Ramos (cell line): ENCODE measurements at regions not wholly inside any gene's neighbourhood (a gene's known extent, or its start where the extent isn't known, plus 50 kb on each side); places are given as distances from the start of the nearest gene placed in this dataset.
"Not testable (repeated sequence)": the region's sequence is repeated elsewhere in the genome, so short reads cannot be mapped to it uniquely, and the experiment has no call there.

Experiments used
- in situ Hi-C: fragments of 300-500 bp; cut with MboI; formaldehyde crosslinking; loops from one replicate; pipeline ENCODE4 v1.14.3; 2022; ENCODE audit warnings: low sequenced_read_pairs; ENCODE audit not compliant: unreplicated experiment

DNA sequence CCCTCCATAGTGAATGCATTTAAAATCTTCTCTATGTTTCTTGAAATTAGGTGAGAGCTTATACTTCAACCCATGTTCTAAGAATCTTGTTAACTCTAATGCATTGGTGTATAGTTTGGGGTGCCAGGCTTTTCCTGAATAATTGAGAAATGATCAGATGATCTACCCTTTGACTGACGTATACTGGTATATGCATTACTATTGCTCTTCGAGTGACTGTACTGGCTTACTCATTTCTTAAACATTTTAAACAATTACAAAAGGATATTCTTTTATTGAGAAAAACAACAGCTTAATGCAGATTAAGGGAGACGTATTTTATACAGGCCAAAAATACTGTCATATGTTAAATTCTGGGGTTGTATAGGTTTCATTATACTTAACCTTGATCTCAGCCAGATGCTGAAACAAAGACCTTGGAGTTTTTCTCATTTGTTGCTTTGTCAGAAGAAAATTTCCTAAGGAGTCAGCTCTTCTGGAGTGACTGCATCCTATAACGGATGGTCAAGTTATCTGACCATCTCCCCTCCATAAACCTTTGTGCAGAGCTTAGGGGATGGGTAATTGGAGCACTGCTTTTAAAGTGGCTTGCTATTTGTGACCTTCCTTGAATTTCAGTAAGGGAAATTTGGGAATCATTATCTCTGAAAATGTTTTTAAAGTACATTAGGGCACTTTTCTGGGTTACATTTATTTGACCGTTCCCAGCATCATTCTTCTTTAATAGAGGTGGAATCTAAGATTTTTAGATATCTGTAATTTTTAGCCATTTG is 507.6 kb downstream of the PCNX1 start:
- in situ Hi-C loops: no loop called here

DNA sequence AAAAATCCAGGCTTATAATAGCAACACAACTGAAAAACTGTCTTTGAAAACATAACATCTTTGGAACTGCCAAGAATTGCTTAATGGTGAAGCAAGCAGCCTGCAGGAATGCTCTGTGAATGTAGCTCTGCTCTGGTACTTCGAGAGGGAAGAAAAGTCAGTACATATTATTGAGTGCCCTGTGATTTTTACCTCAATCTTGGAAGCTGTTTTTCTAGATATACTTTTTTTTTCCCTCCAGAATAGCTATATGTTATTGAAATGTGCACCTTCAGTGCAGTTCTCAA is 508.1 kb downstream of the PCNX1 start:
- in situ Hi-C loops: no loop called here

DNA sequence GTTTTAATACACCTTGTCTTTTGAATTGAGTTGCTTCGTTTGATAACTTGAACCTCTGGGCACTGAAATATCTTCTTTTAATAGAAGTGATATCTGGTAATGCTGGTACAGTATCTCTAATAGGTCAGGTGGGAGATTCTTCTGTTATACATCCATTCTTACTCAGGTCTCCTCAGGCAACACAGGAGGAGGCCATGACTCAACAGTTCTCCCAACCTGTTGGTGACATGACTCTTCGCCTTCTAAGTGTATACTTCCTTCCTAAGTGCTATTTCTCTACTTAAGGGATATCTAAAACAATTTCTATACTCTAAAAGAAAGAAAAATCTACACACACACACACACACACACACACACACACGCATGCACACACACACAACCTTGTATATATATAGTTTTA is 509.1 kb downstream of the PCNX1 start:
- in situ Hi-C loops: no loop called here

DNA sequence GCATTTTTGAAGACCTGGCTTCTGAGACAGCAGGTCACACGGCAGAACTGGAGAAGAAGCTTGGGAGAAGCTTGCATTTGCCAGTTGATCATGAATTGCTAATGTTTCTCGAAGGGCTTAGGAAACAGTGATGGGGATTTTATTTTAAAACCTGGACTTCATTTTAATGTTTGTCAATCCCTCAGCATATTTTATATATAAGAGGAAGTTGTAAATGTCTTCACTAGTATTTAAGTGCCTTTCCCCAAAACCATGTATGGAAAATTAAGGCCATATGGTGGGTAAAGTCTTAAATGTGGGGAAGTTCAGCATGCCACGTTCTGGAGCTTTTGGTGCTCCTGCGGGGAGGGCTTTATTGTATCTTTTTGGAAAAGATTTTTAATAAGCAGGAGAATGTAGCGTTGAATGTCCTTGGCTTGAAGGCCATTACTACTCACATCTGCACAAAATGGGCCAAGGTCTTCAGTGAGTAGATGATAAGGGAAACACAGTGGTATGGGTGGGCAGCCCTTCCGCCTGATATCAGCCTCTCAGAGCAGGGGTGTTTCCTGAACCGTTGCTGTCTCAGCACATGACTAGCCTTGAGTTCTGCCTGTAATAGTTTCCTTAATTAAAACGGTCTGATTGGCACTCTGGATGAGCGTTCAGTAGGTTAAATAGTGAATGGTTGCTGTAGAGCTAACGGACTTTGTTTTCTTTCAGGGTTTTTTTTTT is 511.4 kb downstream of the PCNX1 start:
- in situ Hi-C loops: no loop called here

DNA sequence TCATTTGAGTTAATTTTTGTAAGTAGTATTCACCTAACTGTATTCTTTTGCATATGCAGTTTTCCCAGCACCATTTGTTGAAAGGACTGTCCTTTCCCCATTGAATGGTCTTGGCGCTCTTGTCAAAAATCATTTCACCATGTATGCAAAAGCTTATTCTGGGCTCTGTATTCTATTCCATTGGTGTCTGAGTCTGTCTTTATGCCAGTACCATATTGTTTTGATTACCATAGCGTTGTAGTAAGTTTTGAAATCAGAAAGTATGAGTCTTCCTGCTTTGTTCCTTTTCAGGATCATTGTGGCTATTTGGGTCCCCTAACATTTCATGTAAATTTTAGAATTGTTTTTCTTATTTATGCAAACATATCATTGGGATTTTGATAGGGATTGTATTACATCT is 508.7 kb upstream of the RGS6 start:
- in situ Hi-C loops: no loop called here

DNA sequence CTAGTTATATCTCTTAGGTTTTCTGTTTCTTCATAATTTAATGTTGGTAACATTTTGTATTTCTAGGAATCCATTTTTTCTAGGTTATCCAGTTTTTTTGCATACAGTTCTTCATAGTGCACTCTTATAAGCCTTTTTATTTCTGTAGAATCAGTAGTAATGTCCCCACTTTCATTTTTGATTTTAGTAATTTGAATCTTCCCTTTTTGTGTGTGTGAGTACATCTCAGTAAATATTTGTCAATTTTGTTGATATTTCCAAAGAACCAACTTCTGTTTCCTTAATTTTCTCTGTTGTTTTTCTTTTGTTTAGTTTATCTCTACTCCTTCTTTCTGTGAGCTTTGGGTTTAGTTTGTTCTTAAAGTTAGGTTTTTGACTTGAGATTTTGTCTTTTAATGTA is 507.3 kb upstream of the RGS6 start:
- in situ Hi-C loops: no loop called here

DNA sequence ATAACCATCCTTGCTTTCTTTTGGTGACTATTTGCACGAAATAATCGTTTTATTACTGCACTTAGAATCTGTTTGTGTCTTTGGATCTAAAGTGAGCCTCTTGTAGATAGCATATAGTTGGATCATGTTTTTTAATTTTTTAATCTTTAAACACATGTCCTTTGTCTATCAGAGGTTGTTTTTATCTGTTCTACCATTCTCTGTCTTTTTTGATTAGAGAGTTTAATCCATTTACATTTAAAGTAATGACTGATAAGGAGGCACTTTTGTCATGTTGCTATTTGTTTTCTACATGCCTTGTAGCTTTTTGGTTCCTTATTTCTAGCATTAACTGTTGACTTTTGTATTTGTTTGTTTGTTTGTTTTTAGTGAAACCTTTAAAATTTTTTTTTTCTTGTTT is 506.2 kb upstream of the RGS6 start:
- in situ Hi-C loops: no loop called here

DNA sequence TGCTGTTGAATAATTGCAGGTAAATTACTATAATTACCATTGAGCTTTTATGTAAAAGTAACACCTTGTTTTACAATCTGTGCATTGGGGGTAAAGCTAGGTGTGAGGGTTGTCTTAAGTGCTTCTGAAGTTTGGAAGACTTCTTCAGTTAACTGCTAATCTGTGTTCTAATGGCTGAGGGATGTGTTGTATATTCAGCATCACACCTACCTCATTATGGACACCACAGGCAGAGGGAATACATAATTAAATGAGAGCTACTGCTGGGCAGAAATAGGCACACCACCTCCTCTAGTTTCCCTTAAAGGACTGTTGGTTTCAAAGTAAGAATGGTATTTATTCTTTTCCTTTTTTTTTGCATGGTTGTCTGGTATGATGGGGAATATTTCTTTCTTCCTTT is 502.3 kb upstream of the RGS6 start:
- in situ Hi-C loops: no loop called here

DNA sequence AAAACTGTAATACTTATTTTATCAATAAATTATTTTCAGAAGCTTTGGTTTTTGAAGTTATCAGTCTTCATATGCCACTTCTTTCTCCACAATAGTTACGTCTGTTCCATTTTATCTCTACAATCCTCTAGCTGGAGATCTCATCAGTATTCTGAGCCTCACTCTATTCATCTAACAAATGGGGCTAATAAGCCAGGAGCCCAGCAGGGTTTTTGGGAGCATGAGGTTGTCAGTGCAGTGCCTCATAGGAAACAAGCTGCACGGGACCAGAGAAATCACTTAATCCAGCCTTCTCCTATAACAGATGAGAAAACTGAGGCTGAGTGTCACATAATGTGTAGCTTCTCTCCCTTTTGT is 501.9 kb upstream of the RGS6 start:
- in situ Hi-C loops: no loop called here

DNA sequence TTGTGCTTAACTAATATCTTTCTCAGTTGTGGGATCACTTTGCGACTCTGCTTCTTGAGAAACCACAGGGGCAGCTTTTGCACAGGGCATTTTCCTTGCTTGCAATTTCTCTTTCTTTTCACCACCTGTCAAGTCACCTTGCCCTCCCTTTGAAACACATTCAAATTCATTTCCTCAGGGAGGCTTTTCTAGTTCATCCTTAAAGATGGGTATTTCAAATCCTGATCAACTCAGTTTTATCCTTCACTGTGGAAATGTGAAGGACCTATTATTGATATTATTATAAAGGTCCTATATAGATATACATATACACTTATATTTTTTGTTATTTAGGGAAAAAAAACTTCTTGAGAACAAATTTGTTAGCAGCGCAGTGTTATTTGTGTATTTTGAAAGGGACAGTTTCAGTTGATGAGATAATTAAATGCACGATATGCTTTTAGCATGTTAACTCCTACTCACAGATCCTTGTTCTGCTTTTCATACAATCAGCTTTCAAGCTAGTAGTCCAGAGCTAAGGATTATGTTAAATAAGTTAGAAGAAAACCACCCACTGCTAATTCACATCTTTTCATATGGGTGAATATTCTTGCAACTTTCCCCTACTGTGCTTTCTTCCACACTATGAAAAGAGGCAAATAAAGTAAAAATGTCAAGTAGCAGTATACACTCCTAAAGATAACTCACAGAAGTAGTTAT is 501.4 kb upstream of the RGS6 start:
- in situ Hi-C loops: no loop called here

DNA sequence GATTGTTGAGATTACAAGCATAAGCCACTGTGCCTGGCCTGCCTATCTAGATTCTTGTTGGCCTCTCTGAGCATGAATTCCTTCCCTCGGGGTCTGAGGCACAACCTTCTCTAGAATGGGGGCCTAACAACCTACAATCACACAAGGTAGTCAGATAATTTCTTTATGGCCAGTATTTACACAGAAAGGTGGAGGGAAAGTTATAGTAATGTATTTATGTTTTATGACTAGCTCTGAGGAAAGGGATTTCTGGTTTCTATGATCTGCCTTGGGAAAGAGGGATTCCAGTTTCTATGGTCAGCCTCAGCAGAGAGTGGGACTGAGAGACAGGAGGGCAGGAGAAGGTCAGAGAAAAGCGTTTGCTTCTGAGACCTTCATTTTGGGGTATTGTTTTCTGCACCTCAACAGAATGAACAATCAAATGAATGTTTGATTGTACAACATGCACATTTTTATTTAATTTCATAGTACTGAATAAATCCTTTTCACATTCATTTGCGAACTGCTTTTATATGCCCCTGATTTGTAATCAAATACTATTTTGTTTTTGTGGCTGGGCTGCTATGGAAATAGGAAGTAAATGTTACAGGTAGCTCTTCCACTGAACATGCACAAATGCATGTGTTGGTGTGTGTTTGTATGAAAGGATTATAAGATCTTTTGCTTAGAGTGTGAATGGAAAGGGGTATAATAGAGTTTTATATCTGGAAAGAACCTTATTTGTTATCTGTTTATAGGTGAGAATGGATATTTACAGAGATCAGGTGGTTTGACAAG is 499.7 kb upstream of the RGS6 start:
- in situ Hi-C loops: no loop called here

DNA sequence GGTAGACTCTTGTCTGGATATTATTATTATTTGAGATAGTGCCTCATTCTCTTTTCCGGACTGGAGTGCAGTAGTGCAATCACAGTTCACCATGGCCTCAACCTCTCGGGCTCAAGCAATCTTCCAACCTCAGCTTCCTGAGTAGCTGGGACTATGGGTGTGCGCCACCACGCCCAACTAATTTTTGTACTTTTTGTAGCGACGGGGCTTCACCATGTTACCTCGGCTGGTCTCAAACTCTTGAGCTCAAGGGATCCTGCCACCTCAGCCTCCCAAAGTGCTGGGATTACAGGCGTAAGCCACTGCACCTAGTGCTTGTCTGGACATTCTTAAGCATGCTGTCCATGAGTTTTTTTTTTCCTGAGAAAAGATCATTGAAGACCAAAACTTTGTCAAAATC is 498.9 kb upstream of the RGS6 start:
- in situ Hi-C loops: no loop called here

DNA sequence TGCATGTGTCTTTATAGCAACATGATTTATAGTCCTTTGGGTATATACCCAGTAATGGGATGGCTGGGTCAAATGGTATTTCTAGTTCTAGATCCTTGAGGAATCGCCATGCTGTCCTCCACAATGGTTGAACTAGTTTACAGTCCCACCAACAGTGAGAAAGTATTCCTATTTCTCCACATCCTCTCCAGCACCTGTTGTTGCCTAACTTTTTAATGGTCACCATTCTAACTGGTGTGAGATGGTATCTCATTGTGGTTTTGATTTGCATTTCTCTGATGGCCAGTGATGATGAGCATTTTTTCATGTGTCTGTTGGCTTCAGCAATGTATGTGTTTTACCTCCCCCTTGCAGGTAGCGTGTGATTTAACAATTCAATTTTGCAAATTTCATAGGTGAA is 496.6 kb upstream of the RGS6 start:
- in situ Hi-C loops: not testable (repeated sequence)

DNA sequence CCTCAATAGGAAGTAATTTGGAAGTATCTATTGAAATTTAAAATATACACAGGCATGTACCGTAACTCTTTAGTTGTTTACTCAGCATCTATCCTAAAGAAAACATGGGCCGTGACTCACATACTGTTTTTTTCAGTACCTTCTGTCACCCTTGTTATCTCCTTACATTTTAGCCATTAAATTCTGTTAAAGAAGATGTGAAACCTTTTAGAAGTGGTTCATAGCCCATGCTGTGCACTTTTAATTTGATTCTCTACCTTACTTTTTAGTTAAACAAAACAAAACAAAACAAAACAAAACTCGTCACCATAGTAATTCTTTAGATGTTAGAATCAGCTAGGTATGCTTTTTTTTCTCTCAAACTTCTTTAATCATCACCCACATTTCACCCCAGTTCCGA is 494.4 kb upstream of the RGS6 start:
- in situ Hi-C loops: no loop called here

DNA sequence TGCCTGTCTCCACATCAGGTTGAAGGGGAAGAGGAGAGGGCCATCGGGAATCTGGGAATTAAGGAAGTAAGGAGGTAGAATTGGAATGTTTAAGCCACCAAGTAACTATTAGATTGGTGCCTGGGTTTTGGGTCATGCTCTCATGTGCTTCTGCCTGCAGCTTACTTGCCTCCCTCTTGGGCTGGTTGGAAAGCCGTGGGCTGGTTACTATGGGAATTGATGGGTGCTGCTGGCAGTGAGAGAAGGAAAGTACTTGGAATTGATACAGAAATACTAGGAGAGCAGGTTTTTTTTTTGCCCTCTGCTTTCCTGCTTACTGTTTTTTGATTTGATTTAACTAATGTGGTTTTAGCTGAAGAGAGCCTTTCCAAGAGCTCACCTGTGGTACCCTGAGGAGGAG is 493.5 kb upstream of the RGS6 start:
- in situ Hi-C loops: no loop called here

DNA sequence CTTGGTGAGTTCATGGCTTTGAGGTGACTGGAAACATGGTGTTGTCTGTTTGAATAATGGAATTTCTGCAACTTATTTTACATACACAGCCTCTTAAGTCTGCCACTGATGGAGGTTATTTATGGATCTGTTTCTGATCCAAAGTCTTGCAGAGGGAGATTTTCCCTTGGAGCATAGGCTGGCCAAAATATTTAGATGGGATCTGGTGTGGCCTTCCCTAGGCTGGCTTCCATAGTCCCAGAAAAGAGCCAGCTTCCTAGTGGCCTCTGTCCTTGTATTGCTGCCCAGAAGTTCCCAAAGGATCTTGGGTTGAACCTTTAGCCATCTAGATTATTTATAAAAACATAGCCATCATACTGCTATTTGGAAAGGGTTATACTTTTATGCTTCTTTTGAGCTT is 491.1 kb upstream of the RGS6 start:
- in situ Hi-C loops: no loop called here

DNA sequence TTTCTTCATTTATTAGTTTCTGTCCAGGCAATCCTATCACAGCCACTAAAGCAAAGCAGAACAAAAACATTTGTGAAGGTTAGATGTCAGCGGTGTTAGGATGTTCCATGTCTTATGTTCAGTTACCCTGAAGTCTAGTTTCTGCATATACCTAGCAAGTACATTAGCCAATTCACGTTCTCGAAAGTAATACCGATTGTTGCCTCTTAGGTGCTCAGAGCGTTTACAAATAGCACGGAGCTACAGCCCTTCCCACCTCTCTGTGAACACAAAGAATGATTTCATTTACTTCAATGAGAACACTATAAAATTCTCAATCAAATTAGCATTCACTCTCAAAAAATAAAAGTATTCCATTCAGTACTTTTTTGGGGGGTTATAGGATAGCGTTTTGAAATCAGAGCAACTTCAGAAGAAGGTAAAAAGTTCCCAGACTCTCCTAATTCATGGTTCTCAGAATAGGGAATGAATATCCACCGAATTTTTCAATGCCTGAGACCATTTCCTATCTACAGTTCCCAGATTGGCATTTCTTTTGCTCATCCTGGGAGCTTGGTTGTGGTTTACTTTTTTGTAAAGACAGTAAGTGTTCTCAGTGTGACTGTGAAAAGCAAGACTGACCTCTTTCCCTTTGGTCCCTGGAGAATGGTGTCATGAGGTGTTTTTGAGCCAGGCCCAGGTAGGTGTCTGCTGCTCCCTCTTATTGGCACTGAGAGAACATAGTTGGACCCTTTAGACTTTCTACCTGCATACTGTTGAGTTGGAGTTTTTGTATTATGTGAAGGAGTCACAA is 488.0 kb upstream of the RGS6 start:
- in situ Hi-C loops: no loop called here

DNA sequence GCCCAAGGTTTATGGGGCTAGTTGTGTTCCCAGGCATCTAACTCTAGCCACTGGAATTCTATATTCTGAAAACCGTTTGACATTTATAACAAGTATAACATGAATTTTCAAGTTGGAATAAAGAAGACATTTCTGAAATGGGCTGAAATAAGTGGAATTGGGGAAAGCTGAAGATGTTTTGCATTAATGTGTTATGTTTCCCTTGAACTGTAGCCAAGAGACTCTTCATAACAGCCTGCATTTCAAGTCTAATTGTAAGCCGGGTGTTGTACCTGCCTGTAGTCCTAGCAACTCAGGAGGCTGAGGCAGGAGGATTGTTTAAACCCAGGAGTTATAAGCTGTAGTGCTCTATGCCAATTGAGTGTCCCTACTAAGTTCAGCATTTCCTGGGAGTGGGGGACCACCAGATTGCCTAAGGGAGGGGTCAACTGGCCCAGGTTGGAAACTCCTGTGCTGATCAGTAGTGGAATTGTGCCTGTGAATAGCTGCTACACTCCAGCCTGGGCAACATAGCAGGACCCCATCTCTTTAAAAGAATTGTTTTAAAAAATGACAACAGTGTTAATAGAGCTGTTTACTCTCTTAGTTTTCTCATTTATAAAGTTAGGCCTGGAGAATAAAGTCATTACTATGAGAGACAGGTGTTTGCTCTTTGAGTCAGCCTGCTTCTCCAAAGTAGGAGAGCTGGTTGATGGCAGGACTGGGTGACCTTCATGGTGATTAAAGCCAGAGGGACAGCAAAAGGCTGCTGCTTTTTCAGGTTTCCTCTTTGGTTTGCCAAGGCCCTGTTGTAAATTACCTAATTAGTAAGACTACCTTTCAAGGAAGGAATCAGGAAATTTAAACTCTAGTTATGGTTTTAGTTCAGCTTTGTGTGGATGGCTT is 483.6 kb upstream of the RGS6 start:
- in situ Hi-C loops: no loop called here

DNA sequence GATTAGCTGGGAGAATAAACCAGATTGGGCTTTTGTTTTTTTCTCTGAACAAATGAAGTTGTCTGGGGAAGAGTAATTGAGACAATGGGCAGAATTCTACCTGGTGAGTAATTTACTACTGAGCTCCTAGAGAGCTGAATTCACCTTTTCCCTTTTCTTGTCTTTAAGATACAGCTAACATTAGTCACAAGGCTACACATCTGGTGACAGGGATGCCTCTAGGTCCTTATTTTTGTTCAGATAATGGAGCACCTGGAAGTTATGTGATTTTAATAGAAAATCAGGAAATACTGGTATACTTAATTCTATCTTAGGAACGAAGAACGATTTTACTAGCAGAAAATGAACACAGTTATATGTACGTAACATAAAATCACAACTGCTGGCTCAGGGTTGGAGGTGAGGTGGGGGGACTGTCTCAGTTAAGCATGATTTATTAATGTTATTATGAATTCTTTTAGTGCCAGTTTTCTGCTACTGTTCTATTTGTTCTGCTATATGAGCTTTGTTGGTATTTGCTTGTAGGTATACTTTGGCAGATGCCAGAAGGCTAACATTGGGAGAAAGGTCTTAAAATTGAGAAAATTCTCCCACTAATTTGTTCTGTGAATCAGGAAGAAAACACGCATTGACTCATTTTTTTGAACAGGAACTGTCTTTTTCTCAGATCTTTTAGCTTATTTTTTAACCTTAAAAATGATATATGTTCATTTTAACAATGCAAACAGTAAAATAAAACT is 482.7 kb upstream of the RGS6 start:
- in situ Hi-C loops: no loop called here
